Cardiac fibroblast (primary cell): ENCODE measurements at regions not wholly inside any gene's neighbourhood (a gene's known extent, or its start where the extent isn't known, plus 50 kb on each side); places are given as distances from the start of the nearest gene placed in this dataset.
"Not testable (repeated sequence)": the region's sequence is repeated elsewhere in the genome, so short reads cannot be mapped to it uniquely, and the experiment has no call there.

Source experiments
- DNase-seq, 2 donors: peaks; one replicate each; pipeline versions ENCODE4 v3.0.0 to v3.0.0-alpha.2; 2010; ENCODE audit warnings: low read depth in 2 of 2
- H3K4me3 ChIP-seq, 2 donors: replicated peaks in 1 of 2; 1 replicate in 1 of 2; 2 replicates in 1 of 2; pipeline ENCODE4 v1.5.1; 2011; ENCODE audit warnings: low read depth in 2 of 2, low read length in 2 of 2, mild to moderate bottlenecking in 2 of 2, moderate library complexity in 1 of 2
- TF ChIP-seq, protein P1 (sequence below): IDR thresholded peaks from one replicate; pipeline ENCODE4 v1.5.1; 2011; ENCODE audit warnings: low read depth, mild to moderate bottlenecking, low read length, inconsistent platforms

GRCh38 chr14:28308734-28309133, 457.9 kb upstream of the FOXG1 start:
- TF ChIP-seq, protein P1, sequence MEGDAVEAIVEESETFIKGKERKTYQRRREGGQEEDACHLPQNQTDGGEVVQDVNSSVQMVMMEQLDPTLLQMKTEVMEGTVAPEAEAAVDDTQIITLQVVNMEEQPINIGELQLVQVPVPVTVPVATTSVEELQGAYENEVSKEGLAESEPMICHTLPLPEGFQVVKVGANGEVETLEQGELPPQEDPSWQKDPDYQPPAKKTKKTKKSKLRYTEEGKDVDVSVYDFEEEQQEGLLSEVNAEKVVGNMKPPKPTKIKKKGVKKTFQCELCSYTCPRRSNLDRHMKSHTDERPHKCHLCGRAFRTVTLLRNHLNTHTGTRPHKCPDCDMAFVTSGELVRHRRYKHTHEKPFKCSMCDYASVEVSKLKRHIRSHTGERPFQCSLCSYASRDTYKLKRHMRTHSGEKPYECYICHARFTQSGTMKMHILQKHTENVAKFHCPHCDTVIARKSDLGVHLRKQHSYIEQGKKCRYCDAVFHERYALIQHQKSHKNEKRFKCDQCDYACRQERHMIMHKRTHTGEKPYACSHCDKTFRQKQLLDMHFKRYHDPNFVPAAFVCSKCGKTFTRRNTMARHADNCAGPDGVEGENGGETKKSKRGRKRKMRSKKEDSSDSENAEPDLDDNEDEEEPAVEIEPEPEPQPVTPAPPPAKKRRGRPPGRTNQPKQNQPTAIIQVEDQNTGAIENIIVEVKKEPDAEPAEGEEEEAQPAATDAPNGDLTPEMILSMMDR = no peak
- DNase-seq = peak; percentile 77 to 94
- no peak overlapping the region for H3K4me3 ChIP-seq

- not testable (repeated sequence) for DNase-seq, H3K4me3 ChIP-seq
Observed at GRCh38 chr14:28317890-28318675, 448.5 kb upstream of the FOXG1 start.

DNA sequence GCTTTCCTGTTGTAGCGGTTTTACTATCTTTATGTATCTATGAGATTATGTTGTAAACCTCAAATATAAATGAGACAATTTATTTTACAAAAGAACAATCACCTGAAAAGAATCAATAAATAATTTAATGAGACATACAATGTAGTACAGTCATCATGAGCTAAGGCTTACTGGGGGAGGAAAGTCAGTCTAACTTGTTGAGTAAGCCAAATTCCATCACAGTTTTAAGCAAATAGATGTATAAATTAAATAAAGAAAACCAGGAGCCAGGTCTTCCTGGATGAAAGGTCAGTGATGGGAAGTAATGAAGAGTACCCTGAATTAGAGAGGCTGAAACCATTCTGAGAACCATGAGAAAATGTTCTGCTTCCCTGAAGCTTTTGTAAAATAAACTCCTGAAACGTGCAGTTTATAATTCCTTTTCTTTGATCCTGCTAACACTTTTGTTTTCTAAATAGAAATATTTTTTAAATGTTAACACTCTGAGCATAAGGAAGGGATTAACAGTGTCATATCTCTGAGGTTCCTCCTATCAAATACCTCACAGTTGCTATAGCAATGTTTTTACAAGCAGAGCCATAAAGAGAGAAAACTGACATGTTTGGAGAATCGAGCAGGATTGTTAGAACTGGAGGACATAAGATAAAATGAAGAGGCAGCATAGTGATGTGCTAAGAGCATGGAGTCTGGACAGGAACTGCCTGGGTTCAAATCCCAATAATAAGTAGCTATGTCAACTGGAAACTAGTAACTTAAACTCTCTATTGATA, 444.9 kb upstream of the FOXG1 start:
- H3K4me3 ChIP-seq = no peak overlapping the region
- TF ChIP-seq, protein P1 = no peak
- DNase-seq = peak; percentile 29 to 45

GRCh38 chr14:28323366-28323765, 443.2 kb upstream of the FOXG1 start:
- TF ChIP-seq, protein P1 = no peak
- H3K4me3 ChIP-seq = no peak overlapping the region
- no peak for DNase-seq

DNA sequence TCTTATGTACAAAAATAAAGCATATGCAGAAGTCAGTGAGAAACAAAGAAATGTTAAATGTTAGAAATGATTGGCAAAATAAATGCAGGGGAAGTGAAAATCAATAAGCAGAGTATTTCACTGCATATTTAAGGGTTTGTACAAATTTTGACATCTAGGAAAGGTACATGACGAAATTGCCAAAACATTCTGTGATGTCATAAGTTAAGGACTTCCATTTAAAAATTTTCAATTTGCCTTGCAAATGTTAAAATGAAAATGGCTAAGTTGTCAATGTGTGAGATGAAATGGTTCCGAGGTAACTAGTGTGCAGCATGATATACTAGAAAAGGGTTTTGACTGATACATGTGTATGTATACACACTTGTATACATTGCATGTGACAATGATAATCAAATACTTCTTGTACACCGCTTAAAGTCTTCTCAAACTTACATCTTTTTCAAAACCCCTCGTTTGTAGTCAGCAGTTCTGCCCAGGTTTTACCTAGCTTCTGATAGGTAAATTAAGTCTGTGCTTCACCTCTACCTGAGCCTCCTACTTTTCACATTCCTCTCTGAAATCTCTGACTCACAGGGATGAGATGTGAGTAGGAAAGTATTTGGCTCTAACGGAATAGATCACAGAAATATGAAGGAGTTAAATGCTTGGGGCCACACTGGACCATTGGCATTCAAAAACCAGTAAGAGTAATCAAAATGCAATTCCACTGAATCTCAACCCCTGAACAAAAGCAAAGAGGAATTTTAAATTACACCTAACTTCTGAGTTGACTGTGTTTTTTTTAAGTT, 442.4 kb upstream of the FOXG1 start:
- DNase-seq = no peak
- TF ChIP-seq, protein P1 = no peak
- no peak overlapping the region for H3K4me3 ChIP-seq

DNA sequence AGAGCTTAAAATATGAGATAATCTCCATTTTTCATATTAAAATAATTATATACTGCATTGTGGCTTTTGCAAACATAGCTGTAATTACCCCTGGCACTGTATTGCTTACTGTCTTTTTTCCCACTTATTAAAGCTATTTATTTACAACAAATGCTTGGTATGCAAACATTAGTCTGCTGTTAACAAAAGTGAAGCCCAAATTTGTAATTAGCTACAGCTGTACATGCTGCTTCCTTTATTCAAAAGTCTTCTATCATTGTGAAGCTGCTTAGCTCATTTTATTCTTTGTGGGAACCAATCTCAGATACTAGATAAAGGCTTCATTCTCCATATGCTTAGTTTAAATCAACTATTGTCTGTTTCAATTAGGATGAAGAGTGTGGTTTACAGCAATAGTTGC, 425.8 kb upstream of the FOXG1 start:
- no peak for DNase-seq
- TF ChIP-seq, protein P1 = no peak
- H3K4me3 ChIP-seq = no peak overlapping the region

- H3K4me3 ChIP-seq = no peak overlapping the region
- peak; percentile 5 to 62 for DNase-seq
- TF ChIP-seq, protein P1 = no peak
Observed at GRCh38 chr14:28344381-28344780, 422.2 kb upstream of the FOXG1 start.
